K562 (cell line): ENCODE measurements at regions not wholly inside any gene's neighbourhood (a gene's known extent, or its start where the extent isn't known, plus 50 kb on each side); places are given as distances from the start of the nearest gene placed in this dataset.

Source experiments
- ATAC-seq: fragments of 200-7000 bp; cut with Tn5 transposase; 3 replicates; pipeline ENCODE4 v1.9.1; 2020; ENCODE audit warnings: moderate library complexity
- BruUV-seq: library from RNA; stranded (reverse); fragments of 400-500 nt; replicated peaks from 2 replicates; lab custom pipeline; 2021; lab: Mats Ljungman, UMichigan
- CTCF ChIA-PET: fragments of 300-600 bp; formaldehyde crosslinking; extraction: SDS; loops from one replicate; lab custom pipeline; 2021; ENCODE audit warnings: low intra/inter-chr PET ratio; lab: Yijun Ruan, JAX
- POLR2A ChIA-PET: fragments of 300-600, 350-650 bp; sonication (Branson Sonifier 250); formaldehyde crosslinking; extraction: SDS; loops from one replicate; lab custom pipeline; 2021; ENCODE audit warnings: antibody characterized with exemption, inconsistent platforms; lab: Yijun Ruan, JAX
- DNase-seq, 4 experiments: peaks; one replicate each; pipeline versions ENCODE4 v3.0.0 to v3.0.0-alpha.2; 2011 to 2018; ENCODE audit warnings: low spot score in 3 of 4, mixed read lengths in 3 of 4; ENCODE audit errors: extremely low read depth in 1 of 4
- FAIRE-seq: peaks from 2 replicates; lab custom pipeline; 2011; peaks lifted over from hg19 to GRCh38; lab: Jason Lieb, UNC
- H2AFZ ChIP-seq: 2 replicates; pipeline ENCODE4 v1.6.0; 2011; ENCODE audit warnings: low read depth, low read length, control low read depth, inconsistent platforms
- H3K27ac ChIP-seq: fragments of 200-600 bp; 3 replicates; pipeline ENCODE4 v1.8.0; 2011; ENCODE audit warnings: low read depth, mild to moderate bottlenecking, control low read depth, inconsistent platforms, low read length, moderate library complexity, mixed read lengths; ENCODE audit errors: extremely low read depth
- H3K27me3 ChIP-seq, 2 experiments: fragments of 300-600 bp in 1 of 2; 2 replicates in 1 of 2; 3 replicates in 1 of 2; pipeline versions ENCODE4 v1.6.0 to v1.8.0; 2011; ENCODE audit warnings: inconsistent platforms in 2 of 2, low read length in 2 of 2, mild to moderate bottlenecking in 1 of 2, mixed read lengths in 1 of 2, moderate library complexity in 1 of 2; ENCODE audit not compliant: control insufficient read depth in 2 of 2, insufficient read depth in 2 of 2
- H3K36me3 ChIP-seq: fragments of 300-600 bp; 3 replicates; pipeline ENCODE4 v1.8.0; 2011; ENCODE audit warnings: mild to moderate bottlenecking, low read length, inconsistent platforms; ENCODE audit not compliant: control insufficient read depth, insufficient read depth
- H3K4me1 ChIP-seq, 2 experiments: fragments of 200-600 bp in 1 of 2; replicated peaks in 1 of 2; 2 replicates in 1 of 2; 3 replicates in 1 of 2; pipeline versions ENCODE4 v1.5.1 to v1.8.0; 2011; ENCODE audit warnings: inconsistent platforms in 2 of 2, low read length in 2 of 2, mild to moderate bottlenecking in 1 of 2, mixed read lengths in 1 of 2, moderate library complexity in 1 of 2; ENCODE audit not compliant: control insufficient read depth in 2 of 2, insufficient read depth in 2 of 2
- H3K4me2 ChIP-seq: 2 replicates; pipeline ENCODE4 v1.6.1; 2011; ENCODE audit warnings: low read length, control low read depth, inconsistent platforms, mixed read lengths; ENCODE audit not compliant: insufficient read depth
- H3K4me3 ChIP-seq: fragments of 200-600 bp; sonication (generic), shearing (Covaris generic); 2 replicates; pipeline ENCODE4 v1.5.1; 2016; ENCODE audit warnings: control low read depth, inconsistent platforms
- H3K79me2 ChIP-seq: fragments of 200-600 bp; 3 replicates; pipeline ENCODE4 v1.8.0; 2011; ENCODE audit warnings: low read length, inconsistent platforms; ENCODE audit not compliant: control insufficient read depth, insufficient read depth
- H3K9ac ChIP-seq, 2 experiments: 2 replicates each; pipeline versions ENCODE4 v1.6.0 to v1.6.1; 2011; ENCODE audit warnings: low read depth in 2 of 2, low read length in 2 of 2, control low read depth in 1 of 2, inconsistent platforms in 1 of 2, mild to moderate bottlenecking in 1 of 2, mixed read lengths in 1 of 2; ENCODE audit not compliant: insufficient read depth in 1 of 2
- H3K9me1 ChIP-seq: one replicate; pipeline ENCODE4 v1.6.0; 2011; ENCODE audit warnings: inconsistent platforms, mild to moderate bottlenecking, low read length, moderate library complexity; ENCODE audit not compliant: control insufficient read depth, insufficient read depth
- H3K9me3 ChIP-seq: replicated peaks from 2 replicates; pipeline ENCODE4 v1.5.1; 2011; ENCODE audit warnings: low read depth, low read length, inconsistent platforms; ENCODE audit not compliant: control insufficient read depth, insufficient read depth
- H4K20me1 ChIP-seq: replicated peaks from 2 replicates; pipeline ENCODE4 v1.6.1; 2011; ENCODE audit warnings: low read length, inconsistent platforms, mixed read lengths; ENCODE audit not compliant: control insufficient read depth, insufficient read depth
- DIDO1 ChIP-seq: fragments of 450-650 bp; IDR thresholded peaks from 2 replicates; pipeline ENCODE4 v1.6.1; 2016; ENCODE audit warnings: low read depth, missing biosample characterization, missing genetic modification characterization
- FOS ChIP-seq: IDR thresholded peaks from 3 replicates; pipeline ENCODE4 v1.6.1; 2011; ENCODE audit not compliant: insufficient read length; ENCODE audit errors: extremely low read depth
- FOXJ3 ChIP-seq: sonication (generic); formaldehyde crosslinking; IDR thresholded peaks from 2 replicates; pipeline ENCODE4 v1.4.0; 2020; ENCODE audit warnings: mild to moderate bottlenecking, missing genetic modification reagents
- NR2F6 ChIP-seq: fragments of 450-650 bp; formaldehyde crosslinking; IDR thresholded peaks from 2 replicates; pipeline ENCODE4 v1.4.0; 2020; ENCODE audit warnings: mild to moderate bottlenecking
- ZBTB1 ChIP-seq: sonication (generic); formaldehyde crosslinking; IDR thresholded peaks from 2 replicates; pipeline ENCODE4 v1.8.1; 2023; ENCODE audit warnings: missing genetic modification reagents, low read depth, mild to moderate bottlenecking, borderline replicate concordance
- WGBS: fragments of 100-300 bp; shearing (Covaris generic); methylation state at CpG from one replicate; pipeline ENCODE4 v1.1.6; 2016; ENCODE audit warnings: low coverage, mixed read lengths; ENCODE audit not compliant: insufficient coverage; ENCODE audit errors: missing lambda C conversion rate; 5-methylcytosine and 5-hydroxymethylcytosine counted together
- in situ Hi-C: fragments of 300-500 bp; cut with MboI; formaldehyde crosslinking; loops from 4 replicates; pipeline ENCODE4 v1.15.0; 2018; ENCODE audit warnings: inconsistent platforms, mixed read lengths
- intact Hi-C: fragments of 100-400 bp; cut with micrococcal nuclease; formaldehyde crosslinking; loops from 2 replicates; pipeline ENCODE4 v1.14.2; 2022
- TF ChIP-seq, protein P1 (sequence below): fragments of 450-650 bp; conservative IDR thresholded peaks from 2 replicates; pipeline ENCODE4 v1.6.1; 2016; ENCODE audit warnings: missing genetic modification characterization, low read depth, mild to moderate bottlenecking, missing compliant biosample characterization, moderate library complexity
- TF ChIP-seq, protein P2 (sequence below): fragments of 250-450 bp; sonication (Bioruptor Pico); IDR thresholded peaks from 2 replicates; pipeline ENCODE4 v1.4.0; 2020
- TF ChIP-seq, protein P3 (sequence below): sonication (generic); formaldehyde crosslinking; IDR thresholded peaks from 2 replicates; pipeline ENCODE4 v1.8.0; 2022; ENCODE audit warnings: missing genetic modification reagents, mild to moderate bottlenecking, borderline replicate concordance
- TF ChIP-seq, protein P4 (sequence below), 2 experiments: fragments of 250-450 bp in 1 of 2; fragments of 450-650 bp in 1 of 2; sonication (Bioruptor Pico) in 1 of 2; IDR thresholded peaks; 2 replicates each; pipeline versions ENCODE4 v1.6.1 to v1.8.0; 2016 to 2021; ENCODE audit warnings: mild to moderate bottlenecking in 2 of 2, moderate library complexity in 2 of 2, missing compliant biosample characterization in 1 of 2, missing genetic modification characterization in 1 of 2
- TF ChIP-seq, protein P5 (sequence below): sonication (generic); formaldehyde crosslinking; IDR thresholded peaks from 2 replicates; pipeline ENCODE4 v1.8.0; 2022; ENCODE audit warnings: missing genetic modification reagents, mild to moderate bottlenecking, borderline replicate concordance

DNA sequence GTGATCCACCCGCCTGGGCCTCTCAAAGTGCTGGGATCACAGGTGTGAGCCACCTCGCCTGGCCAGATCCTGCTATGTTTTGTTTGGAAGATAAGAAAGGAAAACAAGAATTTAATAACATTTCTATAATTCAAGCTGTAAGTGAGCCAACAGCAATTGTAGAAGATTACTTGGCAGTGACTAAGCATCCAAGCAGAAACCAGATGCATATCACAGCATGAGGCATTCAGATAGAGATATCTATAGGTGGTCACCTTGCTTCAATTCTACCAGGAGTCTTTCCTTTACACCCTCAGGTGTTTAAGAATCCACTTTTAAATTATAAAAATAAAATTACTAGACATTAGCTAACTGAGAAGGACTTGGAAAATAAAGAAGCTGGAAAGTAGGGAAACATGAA is 83.9 kb upstream of the ATF7IP start:
- Histone ChIP-seq H3K27ac (no peak overlapping the region), H3K4me1 (peaks cover 8 to 18% of the 10 kb centered on the region in 2 experiments; a peak in 4 of 5 replicates), H3K27me3 (no peaks in the 10 kb centered on the region), H3K9ac (no peak overlapping the region), H3K9me3 (peaks cover 3% of the 10 kb centered on the region), H3K79me2 (no peaks in the 10 kb centered on the region), H3K4me2 (no peak overlapping the region), H3K36me3 (no peaks in the 10 kb centered on the region), H4K20me1 (no peaks in the 10 kb centered on the region), H2AFZ (no peak overlapping the region), H3K9me1 (no peaks in the 10 kb centered on the region), H3K4me3 (no peak overlapping the region)
- WGBS = 80% methylated on average over 1 of the region's 2 CpGs
- intact Hi-C loops (no loop called here), in situ Hi-C loops (no loop called here)
- DNase-seq = no peak
- FAIRE-seq = no peak
- ChIA-PET CTCF (no interaction called here), POLR2A (no interaction called here)
- no peak for ATAC-seq
- BruUV-seq = no TSS peak
- TF ChIP-seq, protein P1, sequence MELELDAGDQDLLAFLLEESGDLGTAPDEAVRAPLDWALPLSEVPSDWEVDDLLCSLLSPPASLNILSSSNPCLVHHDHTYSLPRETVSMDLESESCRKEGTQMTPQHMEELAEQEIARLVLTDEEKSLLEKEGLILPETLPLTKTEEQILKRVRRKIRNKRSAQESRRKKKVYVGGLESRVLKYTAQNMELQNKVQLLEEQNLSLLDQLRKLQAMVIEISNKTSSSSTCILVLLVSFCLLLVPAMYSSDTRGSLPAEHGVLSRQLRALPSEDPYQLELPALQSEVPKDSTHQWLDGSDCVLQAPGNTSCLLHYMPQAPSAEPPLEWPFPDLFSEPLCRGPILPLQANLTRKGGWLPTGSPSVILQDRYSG (tag) = no peak
- TF ChIP-seq FOXJ3 (CRISPR knock-in tag) = no peak
- TF ChIP-seq NR2F6 (CRISPR knock-in tag) = no peak
- no peak for TF ChIP-seq DIDO1 (tag)
- TF ChIP-seq, protein P2, sequence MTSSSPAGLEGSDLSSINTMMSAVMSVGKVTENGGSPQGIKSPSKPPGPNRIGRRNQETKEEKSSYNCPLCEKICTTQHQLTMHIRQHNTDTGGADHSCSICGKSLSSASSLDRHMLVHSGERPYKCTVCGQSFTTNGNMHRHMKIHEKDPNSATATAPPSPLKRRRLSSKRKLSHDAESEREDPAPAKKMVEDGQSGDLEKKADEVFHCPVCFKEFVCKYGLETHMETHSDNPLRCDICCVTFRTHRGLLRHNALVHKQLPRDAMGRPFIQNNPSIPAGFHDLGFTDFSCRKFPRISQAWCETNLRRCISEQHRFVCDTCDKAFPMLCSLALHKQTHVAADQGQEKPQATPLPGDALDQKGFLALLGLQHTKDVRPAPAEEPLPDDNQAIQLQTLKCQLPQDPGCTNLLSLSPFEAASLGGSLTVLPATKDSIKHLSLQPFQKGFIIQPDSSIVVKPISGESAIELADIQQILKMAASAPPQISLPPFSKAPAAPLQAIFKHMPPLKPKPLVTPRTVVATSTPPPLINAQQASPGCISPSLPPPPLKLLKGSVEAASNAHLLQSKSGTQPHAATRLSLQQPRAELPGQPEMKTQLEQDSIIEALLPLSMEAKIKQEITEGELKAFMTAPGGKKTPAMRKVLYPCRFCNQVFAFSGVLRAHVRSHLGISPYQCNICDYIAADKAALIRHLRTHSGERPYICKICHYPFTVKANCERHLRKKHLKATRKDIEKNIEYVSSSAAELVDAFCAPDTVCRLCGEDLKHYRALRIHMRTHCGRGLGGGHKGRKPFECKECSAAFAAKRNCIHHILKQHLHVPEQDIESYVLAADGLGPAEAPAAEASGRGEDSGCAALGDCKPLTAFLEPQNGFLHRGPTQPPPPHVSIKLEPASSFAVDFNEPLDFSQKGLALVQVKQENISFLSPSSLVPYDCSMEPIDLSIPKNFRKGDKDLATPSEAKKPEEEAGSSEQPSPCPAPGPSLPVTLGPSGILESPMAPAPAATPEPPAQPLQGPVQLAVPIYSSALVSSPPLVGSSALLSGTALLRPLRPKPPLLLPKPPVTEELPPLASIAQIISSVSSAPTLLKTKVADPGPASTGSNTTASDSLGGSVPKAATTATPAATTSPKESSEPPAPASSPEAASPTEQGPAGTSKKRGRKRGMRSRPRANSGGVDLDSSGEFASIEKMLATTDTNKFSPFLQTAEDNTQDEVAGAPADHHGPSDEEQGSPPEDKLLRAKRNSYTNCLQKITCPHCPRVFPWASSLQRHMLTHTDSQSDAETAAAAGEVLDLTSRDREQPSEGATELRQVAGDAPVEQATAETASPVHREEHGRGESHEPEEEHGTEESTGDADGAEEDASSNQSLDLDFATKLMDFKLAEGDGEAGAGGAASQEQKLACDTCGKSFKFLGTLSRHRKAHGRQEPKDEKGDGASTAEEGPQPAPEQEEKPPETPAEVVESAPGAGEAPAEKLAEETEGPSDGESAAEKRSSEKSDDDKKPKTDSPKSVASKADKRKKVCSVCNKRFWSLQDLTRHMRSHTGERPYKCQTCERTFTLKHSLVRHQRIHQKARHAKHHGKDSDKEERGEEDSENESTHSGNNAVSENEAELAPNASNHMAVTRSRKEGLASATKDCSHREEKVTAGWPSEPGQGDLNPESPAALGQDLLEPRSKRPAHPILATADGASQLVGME (CRISPR knock-in tag) = no peak
- TF ChIP-seq FOS = no peak
- TF ChIP-seq, protein P3, sequence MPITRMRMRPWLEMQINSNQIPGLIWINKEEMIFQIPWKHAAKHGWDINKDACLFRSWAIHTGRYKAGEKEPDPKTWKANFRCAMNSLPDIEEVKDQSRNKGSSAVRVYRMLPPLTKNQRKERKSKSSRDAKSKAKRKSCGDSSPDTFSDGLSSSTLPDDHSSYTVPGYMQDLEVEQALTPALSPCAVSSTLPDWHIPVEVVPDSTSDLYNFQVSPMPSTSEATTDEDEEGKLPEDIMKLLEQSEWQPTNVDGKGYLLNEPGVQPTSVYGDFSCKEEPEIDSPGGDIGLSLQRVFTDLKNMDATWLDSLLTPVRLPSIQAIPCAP (CRISPR knock-in tag) = no peak
- TF ChIP-seq ZBTB1 (CRISPR knock-in tag) = no peak
- TF ChIP-seq, protein P4, sequence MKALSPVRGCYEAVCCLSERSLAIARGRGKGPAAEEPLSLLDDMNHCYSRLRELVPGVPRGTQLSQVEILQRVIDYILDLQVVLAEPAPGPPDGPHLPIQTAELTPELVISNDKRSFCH (CRISPR knock-in tag; IDR thresholded peaks at IDR 0.05) = no peak
- TF ChIP-seq, protein P4 (tag; IDR thresholded peaks at IDR 0.05) = no peak
- TF ChIP-seq, protein P5, sequence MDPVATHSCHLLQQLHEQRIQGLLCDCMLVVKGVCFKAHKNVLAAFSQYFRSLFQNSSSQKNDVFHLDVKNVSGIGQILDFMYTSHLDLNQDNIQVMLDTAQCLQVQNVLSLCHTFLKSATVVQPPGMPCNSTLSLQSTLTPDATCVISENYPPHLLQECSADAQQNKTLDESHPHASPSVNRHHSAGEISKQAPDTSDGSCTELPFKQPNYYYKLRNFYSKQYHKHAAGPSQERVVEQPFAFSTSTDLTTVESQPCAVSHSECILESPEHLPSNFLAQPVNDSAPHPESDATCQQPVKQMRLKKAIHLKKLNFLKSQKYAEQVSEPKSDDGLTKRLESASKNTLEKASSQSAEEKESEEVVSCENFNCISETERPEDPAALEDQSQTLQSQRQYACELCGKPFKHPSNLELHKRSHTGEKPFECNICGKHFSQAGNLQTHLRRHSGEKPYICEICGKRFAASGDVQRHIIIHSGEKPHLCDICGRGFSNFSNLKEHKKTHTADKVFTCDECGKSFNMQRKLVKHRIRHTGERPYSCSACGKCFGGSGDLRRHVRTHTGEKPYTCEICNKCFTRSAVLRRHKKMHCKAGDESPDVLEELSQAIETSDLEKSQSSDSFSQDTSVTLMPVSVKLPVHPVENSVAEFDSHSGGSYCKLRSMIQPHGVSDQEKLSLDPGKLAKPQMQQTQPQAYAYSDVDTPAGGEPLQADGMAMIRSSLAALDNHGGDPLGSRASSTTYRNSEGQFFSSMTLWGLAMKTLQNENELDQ = no peak
